GM20000 (cell line): ENCODE measurements at regions not wholly inside any gene's neighbourhood (a gene's known extent, or its start where the extent isn't known, plus 50 kb on each side); places are given as distances from the start of the nearest gene placed in this dataset.
"Not testable (repeated sequence)": the region's sequence is repeated elsewhere in the genome, so short reads cannot be mapped to it uniquely, and the experiment has no call there.

ENCODE experiments used
- DNase-seq: peaks from one replicate; pipeline ENCODE4 v3.0.0; 2012; ENCODE audit warnings: low spot score
- TF ChIP-seq, protein P1 (sequence below): IDR thresholded peaks from 2 replicates; pipeline ENCODE4 v1.5.1; 2012; ENCODE audit warnings: mild to moderate bottlenecking, control low read depth; ENCODE audit errors: extremely low read depth, missing control alignments

DNA sequence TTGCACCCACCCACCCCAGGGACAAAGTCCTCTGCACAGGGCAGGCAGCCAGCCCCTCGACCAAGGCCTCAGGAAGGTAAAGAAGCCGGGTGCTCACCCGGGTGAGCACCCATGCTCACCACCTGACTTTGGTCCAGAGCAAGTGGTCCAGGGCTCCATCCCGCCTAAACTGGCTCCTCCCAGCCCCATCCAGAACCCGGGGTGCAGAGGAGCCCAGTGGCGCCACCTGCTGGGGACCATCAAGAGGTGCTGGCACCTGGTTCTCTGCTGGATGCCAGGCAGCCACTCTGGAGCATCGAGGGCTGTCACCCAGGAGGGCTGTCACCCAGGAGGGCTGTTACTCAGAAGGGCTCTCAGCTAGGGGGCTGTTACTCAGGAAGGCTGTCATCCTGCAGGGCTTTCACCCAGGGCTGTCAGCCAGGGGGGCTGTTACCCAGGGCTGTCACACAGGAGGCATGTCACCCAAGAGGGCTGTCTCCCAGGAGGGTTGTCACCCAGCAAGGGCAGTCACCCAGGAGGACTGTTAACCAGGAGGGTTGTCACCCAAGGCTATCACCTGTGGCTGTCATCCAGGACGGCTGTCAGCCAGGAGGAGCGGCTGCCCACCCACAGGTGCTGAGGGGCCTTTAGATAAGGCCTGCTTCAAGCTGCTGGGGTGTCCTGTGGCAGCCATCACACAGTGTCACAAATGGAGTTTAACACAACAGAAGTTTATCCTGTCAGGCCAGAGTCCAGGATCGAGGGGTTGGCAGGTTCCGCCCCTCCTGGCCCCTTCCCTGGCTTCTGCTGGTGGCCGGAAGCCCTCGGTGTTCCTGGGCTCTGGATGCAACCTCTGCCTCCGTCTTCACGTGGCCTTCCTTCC lies 98.5 kb downstream of the TNFRSF13B start:
- peak; percentile 73 for DNase-seq
- TF ChIP-seq, protein P1, sequence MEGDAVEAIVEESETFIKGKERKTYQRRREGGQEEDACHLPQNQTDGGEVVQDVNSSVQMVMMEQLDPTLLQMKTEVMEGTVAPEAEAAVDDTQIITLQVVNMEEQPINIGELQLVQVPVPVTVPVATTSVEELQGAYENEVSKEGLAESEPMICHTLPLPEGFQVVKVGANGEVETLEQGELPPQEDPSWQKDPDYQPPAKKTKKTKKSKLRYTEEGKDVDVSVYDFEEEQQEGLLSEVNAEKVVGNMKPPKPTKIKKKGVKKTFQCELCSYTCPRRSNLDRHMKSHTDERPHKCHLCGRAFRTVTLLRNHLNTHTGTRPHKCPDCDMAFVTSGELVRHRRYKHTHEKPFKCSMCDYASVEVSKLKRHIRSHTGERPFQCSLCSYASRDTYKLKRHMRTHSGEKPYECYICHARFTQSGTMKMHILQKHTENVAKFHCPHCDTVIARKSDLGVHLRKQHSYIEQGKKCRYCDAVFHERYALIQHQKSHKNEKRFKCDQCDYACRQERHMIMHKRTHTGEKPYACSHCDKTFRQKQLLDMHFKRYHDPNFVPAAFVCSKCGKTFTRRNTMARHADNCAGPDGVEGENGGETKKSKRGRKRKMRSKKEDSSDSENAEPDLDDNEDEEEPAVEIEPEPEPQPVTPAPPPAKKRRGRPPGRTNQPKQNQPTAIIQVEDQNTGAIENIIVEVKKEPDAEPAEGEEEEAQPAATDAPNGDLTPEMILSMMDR, result peak; percentile 54

DNA sequence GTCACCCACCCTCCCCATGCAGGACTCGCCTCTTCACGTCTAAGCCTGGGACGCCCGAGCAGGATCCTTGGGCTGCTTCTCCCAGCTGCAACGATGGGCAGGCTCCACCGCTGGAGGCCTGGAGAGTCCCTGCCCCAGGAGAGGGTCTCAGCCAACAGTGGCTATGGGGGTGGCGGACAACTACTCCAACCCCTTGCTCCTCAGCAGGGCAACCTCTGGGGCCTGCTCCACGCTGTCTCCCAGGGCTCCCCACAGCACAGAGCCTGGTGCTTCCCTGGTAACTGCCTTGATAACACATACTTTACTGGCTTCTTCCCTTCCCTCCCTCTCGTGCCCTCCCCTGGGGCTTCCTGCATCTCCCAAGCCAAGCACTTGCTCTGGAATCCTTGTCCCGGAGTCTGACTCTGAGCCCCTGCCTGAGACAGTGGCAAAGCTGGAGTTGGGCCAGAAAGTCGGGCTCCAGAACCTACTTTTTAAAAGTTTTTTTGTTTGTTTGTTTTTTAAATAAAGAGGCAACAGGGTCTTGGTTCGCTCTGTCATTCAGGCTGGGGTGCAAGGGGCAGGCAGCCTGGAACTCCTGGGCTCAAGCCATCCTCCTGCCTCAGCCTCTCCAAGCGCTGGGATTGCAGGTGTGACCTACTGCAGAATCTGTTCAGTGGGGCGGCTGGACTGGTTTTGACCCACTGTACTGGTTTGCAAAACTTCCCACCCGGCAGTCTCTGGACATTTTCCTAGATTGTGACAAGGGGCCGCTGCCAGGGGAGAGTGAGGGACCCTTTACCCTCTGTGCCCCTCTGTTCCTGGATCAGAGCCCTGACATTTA lies 99.4 kb downstream of the TNFRSF13B start:
- no peak for DNase-seq
- TF ChIP-seq, protein P1, result no peak

- not testable (repeated sequence) for DNase-seq
Observed at GRCh38 chr17:16871446-16872190, 100.3 kb downstream of the TNFRSF13B start.

GRCh38 chr17:16870253-16871245 lies 101.4 kb downstream of the TNFRSF13B start:
- TF ChIP-seq, protein P1, result no peak
- DNase-seq, result no peak

DNA sequence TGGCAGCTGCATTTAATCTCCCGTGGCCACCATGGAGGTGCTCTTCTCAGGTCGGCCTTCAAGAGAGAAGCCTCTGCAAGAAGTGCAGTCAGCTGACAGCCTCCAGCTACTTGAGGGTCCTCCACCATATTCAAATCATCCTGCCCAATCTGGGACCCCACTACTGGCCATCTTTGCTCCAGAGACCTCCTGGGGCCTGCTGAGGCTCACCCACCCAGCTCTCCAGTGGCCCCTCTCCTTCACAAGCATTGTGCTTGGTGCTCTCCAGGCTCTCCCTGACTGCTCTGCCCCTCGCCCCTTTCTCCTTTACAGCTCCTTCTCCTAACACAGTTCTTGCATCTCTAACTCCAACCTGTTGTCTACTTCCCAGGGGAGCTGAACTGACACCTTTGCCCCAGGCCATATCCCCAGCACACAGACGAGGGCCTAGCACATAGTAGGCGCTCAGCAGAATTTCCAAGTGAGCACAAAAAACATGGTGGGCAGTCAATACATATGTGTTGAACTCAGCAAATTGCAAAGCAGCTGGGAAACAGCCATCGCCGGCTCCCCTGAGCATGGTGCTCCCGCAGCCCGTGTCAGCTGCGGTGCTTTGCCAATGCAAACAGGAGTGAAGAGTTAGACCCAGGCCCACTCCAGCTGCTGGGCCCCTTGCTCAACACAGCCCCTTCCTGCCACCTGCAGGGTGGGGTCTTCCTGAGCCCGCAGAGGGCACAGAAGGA lies 102.2 kb downstream of the TNFRSF13B start:
- DNase-seq, result not testable (repeated sequence)

DNA sequence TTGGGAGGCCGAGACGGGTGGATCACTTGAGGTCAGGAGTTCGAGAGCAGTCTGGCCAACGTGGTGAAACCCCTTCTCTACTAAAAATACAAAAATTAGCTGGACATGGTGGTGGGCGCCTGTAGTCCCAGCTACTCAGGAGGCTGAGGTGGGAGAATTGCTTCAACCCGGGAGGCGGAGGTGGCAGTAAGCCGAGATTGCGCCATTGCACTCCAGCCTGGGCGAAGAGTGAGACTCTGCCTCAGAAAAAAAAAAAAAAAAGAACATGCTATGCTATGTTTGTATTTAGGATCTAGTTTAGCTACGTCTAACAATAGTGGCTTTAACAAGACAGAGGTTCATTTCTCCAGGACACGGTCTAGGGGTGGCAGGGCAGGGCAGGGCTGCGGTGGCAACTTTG lies 103.3 kb downstream of the TNFRSF13B start:
- DNase-seq, result not testable (repeated sequence)

- not testable (repeated sequence) for DNase-seq
Observed at GRCh38 chr17:16867545-16867944, 104.4 kb downstream of the TNFRSF13B start.

DNA sequence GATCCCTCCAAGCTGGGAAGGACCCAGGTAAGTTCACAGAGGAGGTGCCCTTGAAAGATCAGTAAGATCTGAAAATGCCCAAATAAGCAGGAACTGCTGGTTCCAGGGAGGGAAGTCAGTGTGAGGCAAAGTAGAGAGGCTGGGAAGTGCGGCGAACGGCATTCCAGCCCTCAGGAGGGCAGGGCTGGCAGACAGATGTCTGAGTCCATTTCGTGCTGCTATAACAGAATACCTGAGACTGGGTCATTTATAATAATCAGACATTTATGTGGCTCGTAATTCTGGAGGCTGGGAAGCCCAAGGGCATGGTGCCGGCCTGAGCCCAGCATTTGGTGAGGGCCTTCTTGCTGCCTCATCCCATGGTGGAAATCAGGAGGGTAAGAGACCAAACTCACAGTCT lies 105.1 kb downstream of the TNFRSF13B start:
- not testable (repeated sequence) for DNase-seq

DNA sequence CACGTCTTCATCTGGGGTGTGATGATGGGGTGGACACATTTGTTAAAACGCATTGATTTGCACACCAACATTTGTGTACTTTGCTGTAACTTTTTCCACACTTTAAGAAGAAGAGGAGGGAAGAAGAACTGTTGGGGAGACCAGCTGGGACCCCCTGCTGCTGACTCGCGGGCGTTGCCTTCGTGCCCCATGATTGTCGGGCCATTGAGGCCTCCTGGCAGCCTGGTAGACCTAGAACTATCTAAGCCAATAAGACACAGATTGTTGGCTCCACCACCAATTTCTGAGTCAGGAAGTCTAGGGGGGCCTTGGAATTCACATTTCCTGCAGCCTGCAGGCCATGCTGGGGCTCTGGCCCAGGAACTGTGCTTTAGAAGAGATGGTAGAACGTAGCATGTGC lies 105.5 kb downstream of the TNFRSF13B start:
- DNase-seq, result no peak
- TF ChIP-seq, protein P1, result no peak

- DNase-seq, result not testable (repeated sequence)
Observed at GRCh38 chr17:16865704-16866103, 106.2 kb downstream of the TNFRSF13B start.

- DNase-seq, result not testable (repeated sequence)
Observed at GRCh38 chr17:16865077-16865613, 106.8 kb downstream of the TNFRSF13B start.

DNA sequence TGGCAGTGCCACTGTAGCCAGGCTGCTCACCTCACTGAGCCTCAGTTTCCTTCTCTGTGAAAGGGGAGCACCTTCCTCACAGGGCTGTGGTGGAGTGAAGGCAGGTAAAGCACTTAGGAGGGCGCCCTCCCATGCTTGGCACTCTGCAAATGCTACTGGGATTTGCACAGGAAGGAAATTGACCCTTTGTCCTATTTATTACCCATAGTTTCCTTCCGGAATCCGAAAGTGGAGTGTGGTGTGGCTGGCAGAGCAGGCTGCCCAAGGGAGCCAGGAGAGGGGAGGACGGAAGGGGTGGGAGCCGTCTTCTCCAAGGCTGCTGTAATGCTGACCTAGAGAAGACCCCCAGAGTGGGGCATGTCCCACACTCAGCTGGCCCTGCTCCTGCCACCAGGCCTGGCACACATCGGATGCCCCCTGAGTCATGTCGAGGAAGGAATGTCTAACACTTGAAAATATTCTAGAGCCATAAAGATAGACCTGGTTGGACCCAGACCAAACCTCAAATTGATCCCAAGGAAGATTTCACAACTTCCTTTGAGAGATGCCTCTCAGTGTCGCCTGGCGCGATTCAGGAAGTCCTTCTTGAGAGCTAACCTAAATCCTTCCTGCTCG lies 107.3 kb downstream of the TNFRSF13B start:
- DNase-seq, result not testable (repeated sequence)

DNA sequence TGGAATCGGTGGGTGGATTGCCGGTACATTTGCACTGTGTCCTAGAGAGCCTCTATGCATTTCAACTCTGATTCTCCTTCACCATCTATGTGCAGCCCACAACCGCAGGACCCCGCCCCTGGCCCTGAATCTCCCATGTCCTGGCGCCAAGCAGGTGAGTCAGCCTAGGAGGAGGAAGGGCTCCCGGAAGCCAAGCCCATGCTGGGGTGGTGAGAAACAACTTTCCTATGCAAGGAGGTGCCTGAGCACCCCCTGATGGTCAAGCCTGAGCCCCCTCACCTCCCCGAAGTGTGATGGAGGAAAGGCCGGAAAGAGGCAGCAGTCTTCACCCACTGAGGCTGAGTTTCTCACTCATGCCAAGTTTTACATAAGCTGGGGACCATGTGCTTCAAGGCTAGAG lies 110.8 kb downstream of the TNFRSF13B start:
- DNase-seq, result not testable (repeated sequence)
